IPS-NIHi11 (cell line): ENCODE measurements at regions not wholly inside any gene's neighbourhood (a gene's known extent, or its start where the extent isn't known, plus 50 kb on each side); places are given as distances from the start of the nearest gene placed in this dataset.
"Not testable (repeated sequence)": the region's sequence is repeated elsewhere in the genome, so short reads cannot be mapped to it uniquely, and the experiment has no call there.

ENCODE experiments used
- DNase-seq: peaks from one replicate; pipeline ENCODE4 v3.0.0; 2012; ENCODE audit warnings: mixed read lengths, low spot score

DNA sequence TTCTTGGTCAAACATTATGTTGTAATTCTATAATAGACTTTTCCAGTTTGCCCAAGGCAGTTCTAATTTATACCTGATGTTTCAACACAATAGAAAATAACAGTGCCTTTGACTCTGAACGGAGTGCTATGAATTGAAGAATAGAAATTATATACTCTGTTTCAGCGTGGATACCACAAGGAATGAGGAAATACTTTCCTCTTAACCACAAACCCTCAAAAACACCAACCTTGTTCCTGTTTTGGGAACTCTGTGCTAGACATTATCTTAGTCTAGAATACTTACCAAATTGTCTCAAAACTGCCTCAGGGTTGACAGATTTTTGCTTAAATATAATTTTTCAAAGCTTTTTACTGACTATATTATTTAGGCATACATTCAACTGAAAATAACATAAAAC lies 1629.3 kb downstream of the MRPL39 start:
- no peak for DNase-seq

DNA sequence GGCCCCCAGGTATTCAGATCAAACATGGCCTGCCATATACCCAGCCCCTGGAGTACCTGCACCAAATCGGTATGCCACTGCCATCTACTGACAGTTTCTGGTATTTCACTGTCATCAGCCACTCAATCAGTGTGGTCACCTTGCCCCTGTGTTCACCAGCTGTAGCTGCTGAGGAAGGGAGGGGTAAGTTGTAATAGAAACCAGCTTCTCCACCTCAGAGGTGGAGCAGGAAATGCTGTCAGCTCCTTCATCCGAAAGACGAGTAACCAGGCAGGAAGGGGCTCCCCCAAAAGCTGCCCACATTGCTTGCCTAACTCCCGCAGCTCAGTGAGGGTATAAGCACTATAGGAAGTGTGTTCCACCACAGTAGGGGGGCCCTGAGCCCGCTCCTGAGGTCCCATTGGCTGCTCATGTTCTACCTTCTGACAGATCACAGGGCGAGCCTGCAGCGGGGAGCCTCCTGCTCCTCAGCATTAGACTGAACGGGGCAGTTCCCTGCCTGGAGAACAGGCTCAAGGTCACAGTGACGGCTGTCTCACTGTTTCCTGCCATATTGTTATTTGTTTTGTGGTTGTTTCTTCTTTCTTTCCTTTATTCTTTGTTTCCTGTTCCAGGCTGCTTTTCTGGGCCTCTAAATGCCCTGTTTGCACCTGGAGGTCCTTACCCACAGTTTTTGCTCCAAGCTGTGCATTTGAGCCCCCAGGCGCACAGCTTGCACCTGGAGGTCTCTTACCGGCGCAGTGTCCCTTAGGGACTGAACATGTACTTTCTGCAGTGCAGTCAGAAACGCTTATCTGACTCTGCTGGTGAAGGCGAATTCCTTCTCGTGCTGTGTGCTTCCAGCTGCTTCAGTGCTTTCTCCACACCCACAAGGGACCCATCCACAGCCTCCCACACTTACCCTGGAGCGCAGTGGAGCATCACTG lies 1638.3 kb downstream of the MRPL39 start:
- peak; percentile 15 for DNase-seq

DNA sequence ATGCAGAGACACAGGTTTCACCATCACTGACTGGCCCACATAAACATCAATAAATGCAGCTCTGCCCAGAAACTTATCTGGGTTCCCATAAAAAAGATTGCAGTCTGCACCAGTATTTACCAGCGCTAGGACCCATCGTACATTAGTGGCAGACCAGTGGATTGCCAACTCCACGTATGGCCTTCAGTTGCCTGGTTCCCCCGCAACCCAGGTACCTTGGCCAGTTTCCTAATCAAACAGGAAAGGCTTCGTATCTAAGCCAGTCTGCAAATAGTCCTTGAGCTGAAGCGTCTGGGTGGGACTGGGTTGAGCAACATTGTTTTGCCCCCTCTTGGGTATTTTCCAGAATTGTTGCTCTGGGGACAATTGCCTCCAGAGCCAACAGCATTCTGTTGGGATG lies 1639.3 kb downstream of the MRPL39 start:
- DNase-seq, result no peak

DNA sequence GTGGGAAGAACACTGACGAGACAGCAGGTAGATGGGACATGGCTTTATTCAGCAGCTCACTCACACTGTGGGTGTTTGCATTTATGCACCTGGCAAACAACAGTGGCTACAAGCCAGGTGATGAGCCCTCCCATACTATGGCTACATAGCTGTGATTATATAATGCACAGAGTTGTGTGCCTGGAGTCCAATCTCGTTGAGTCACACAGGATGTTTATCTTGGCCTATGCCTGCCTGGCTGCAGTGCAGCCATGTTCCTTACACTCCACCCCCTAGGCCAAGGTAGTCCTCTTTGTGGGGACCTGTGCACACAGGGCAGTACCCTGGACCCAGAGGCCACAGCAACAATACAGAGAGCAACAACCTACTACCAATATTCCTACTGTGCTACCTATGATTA lies 1643.8 kb downstream of the MRPL39 start:
- no peak for DNase-seq

DNA sequence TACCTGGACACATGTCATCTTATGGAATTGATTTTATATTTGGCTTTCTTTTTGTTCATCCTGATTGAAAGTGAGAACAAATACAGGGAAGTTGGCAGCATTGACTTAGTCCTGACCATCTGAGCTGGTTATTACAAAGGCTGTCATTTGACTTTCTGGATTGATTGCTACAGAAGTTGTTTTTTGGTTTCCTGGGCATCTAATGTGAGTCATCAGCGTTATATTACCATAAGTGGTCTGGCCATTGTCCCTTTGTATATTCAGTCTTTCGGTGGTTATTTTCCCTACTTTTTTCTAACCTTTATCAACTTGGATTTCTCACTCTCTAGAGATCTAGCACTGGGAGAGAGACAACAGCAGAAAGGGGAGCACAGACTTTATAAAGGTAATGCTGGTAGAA lies 1646.5 kb downstream of the MRPL39 start:
- DNase-seq, result no peak

DNA sequence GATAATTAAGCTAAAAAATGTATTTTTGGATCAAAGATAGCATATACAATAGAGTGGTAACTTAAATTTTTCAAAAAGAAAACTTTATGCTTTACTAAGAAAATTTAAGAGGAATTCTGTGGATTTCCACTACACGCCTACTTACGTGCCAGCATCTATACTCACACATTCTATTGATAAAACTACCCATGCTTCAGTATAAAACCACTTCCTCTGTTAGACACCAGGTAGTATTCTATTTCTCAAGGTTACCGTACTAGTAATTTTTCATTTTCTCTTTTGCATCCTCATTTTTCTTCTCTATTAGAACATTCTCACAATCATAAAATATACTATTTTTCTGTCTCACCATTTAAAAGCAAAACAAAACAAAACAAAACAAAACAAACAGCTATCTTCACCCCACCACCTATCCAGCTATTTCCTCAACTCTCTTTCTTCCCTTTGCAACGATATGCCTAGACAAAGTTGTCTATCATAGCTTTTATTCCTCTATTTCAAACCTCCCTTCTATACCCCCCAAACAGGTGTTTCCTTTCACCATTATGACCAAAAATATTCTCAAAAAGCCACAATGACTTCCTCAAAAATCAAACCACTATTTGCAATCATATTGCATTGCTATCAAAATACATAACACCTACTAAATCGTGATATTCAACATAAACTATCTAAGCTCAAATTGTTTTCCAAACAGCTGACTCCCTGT lies 1652.0 kb downstream of the MRPL39 start:
- DNase-seq, result no peak

DNA sequence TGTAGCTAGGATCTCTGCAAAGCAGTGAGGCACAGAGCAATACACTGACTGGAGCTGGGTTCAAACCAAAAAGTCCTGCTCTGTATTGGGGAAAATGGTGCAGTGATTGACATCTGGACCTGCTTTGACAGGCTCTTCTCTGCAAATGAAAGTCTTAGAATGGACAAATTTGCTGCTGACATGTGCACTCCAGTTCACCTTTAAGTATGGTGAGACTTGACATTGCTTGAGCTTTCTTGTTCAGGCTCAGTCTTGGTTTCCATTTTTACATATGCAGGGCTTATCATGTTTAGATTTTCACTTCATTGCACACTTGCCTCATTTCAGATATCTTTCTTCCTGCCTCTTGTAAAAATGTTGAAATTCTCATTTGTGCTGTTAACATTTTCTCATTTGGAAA lies 1655.0 kb downstream of the MRPL39 start:
- DNase-seq, result no peak

DNA sequence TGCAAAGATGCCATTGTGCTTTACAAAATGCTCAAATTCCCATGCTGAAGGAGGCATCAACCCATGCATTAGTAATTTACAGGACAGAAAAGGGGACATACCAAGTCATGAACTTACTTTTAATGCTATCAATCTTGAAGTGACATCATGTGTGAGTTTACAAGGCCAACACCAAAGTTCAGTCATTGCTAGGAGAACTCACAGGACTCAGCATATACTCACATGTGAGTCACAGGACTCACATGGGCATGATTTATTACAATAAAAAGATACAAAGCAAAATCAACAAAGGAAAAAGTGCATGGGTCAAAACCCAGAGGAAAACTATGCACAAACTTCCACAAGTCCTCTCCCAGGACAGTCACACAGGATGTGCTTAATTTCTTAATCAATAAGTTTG lies 1656.0 kb downstream of the MRPL39 start:
- no peak for DNase-seq

DNA sequence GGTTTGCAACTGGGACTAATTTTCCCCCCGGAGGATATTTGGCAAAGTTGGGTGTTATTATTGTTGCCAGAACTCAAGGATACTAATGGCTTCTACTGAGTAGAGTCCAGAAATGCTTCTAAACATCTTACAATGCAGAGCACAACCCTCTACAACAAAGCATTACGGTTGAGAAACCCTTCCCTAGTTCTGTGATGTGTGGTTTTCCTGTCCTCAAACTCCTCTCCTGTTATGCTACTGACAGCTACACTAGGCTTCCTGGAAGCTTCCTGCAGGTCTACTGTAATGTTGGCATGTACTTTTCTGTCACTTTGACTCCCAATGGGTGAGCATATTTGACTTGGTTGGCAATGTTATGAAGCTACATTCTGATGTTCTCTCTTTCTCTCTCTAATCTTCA lies 1656.9 kb downstream of the MRPL39 start:
- no peak for DNase-seq

DNA sequence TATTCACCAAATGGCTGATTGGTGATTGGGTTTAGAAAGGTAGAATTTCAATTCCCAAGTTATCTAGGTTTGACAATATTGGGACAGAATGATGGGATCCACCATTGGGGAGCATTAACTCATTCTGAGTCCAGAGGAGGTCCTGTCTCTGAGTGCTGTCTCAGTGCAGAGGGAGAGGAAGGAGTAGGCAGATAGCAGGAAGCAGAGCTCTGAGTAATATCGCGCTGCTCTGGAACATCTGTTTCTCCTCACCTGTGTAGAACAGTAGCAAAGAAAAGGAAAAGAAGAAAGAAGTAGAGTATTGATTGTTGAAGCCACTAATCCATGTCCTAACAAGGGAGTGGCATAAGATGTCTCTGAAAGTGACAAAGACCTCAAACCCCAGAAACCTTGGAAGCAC lies 1657.8 kb downstream of the MRPL39 start:
- no peak for DNase-seq

DNA sequence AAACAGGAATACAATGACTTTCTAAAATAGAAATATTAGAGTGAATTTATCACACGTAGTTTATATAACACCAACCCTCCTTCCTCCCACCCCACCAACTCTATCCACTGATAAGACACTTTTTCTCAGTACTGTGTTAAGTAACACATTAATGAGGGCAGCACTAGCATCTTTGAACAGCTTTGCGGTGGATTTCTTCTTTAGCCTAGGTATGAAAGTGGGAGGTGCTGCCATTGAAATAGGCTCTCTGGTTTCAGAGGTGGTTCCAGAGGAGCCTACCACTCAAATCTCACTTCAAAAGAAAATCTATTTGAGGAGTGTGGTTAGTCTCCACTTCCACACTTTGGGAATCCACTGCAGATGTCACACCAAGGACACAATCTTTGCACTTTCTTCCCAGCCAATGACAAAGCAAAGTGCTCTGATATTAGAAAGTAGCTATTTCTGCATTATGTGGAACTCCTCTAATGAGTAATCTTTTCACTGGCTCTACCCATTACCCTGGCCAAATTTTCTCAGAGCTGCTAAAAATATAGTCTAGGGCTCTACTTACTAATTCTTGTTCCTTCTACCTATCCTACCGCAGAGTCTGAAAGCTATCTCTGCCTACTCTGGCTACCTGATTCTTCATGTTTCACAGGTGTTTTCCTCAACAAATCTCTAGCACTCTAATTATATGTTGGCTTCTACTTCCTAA lies 1667.8 kb downstream of the MRPL39 start:
- DNase-seq, result no peak

DNA sequence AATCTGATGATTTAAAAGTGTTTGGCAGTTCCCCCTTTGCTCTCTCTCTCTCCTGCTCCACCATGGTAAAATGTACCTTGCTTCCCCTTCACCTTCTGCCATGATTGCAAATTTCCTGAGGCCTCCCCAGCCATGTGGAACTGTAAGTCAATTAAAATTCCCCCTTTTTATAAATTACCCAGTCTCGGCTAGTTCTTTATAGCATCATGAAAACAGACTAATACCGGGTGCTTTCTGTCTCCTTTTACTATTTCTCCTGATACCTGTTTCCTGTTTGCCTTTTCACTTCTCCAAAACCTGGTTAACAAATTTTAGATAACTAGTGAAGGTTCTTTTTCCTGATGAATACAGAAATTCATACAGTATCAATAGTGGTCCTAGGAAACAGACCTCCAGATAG lies 1670.3 kb downstream of the MRPL39 start:
- DNase-seq, result no peak

DNA sequence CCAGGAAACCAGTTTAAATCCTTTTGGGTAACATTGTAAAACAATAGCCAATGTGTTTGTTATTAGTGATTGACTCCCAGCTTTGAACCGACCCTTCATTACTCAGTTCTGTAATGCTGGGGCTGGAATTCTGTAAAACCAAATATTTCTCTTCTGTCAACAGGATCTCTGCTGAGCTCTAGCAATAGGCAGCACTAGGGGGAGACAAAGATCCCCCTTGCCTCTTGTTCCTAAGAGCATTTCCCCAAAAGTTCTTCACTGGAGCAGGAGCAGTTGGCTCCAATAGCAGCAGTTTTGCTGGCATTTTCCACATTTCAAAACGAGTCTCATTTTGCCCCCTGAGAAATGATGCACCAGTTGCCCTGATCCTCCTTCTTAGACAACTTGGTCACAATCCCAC lies 1671.1 kb downstream of the MRPL39 start:
- no peak for DNase-seq

DNA sequence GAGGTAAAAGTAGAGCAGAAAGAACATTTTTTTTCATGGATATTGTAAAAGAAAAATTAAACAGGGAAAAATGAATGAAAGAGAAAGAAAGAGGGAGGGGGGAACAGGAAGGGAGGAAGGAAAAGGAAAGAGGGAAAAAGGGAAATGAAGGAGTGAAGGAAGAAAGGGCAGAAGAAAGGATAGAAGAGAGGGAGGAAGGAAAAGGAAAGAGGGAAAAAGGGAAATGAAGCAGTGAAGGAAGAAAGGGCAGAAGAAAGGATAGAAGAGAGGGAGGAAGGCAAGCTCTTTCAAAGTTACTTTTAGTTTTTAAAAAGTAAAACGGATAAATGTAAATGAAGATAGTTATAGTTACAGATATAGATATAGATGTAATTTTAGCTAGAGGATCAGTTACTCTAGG lies 1676.7 kb downstream of the MRPL39 start:
- DNase-seq, result no peak

DNA sequence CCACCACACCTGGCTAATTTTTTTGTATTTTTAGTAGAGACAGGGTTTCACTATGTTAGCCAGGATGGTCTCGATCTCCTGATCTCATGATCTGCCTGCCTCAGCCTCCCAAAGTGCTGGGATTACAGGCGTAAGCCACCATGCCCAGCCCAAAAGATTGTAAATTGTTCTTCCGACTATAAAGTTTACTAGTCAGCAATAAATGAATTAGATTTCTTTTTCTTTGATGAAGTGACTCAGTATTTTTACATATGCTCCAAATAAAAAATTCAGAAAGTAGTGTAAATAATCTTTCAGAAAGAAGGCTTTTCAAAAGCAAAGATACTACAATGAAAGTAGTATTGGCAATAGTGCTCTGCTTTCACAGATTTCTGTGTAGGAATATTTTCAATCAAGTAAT lies 1680.9 kb downstream of the MRPL39 start:
- DNase-seq, result not testable (repeated sequence)

DNA sequence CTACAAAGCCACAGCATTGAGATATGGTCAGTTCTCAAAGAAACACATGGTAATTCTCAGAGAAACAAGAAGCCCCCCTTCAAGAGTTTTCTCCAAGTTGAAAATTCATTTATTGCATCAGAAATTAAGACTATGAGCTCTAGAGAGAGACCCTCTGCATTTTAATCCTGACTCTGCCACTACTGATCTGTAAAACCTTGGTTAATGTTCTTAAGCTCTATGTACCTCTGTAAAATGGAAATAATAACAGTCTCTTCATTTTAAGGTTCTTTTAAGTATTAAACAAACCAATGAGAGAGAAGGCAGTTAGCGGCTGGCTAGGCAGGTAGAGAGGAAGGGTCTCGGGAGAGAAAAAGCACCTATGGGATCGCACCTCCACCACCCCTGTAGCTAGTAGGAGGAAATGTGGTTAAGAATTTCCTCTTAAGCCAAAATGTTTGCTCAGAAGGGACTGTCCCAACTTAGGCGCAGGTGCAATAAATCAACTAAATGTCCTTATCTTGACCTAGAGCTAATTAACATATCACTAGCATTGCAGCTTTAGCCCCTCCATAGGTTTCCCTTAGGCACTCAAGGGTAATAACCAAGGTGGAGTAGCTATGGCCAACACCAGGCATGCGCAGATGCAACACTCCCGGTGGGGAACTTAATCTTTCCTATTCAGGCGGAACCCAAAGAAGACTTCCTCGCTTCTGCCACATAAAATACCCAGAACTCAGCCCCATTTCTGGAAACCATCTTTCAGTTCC lies 1685.4 kb downstream of the MRPL39 start:
- no peak for DNase-seq

DNA sequence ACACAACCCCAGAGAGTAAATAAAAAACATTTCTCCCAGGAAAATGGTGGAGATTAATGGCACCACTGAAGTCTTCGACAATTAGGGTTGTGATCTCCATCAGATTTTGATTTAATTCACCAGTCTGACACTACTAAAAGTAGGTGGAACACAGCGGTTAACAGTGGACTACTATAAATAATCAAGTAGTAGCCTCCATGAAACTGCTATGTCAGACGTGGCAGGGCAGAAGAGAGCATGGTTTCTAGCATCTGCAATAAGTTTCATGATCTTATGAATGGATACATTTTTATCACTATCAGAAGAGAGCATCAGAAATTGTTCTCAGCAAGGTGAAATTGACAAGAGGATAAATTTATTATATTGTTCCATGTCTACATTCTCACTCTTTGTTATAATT lies 1706.6 kb downstream of the MRPL39 start:
- DNase-seq, result no peak

DNA sequence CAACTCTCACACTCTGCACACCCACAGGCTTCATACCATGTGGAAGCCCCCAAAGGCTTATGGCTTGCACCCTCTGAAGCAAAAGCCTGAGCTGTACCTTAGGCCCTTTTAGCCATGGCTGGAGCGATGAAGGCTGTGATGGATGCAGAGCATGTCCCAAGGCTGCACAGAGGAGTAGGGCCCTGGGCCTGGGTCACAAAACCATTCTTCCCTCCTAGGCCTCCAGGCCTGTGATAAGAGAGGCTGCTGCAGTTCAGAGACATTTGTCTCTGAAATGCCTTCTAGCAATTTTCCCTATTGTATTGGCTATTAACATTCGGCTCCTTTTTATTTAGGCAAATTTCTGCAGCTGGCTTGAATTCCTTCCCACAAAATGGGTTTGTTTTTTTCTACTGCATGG lies 1707.7 kb downstream of the MRPL39 start:
- no peak for DNase-seq

DNA sequence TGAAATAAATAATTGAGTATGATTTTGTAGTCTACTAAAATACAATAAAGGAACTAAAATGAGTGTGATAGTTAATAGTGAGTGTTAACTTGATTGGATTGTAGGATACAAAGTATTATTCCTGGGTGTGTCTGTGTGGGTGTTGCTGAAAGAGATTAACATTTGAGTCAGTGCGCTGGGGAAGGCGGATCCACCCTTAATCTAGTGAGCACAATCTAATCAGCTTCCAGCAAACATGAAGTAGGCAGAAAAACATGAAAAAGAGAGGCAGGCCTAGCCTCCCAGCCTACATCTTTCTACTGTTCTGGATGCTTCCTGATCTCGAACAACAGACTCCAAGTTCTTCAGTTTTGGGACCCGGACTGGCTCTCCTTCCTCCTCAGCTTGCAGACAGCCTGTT lies 1716.6 kb downstream of the MRPL39 start:
- DNase-seq, result no peak

DNA sequence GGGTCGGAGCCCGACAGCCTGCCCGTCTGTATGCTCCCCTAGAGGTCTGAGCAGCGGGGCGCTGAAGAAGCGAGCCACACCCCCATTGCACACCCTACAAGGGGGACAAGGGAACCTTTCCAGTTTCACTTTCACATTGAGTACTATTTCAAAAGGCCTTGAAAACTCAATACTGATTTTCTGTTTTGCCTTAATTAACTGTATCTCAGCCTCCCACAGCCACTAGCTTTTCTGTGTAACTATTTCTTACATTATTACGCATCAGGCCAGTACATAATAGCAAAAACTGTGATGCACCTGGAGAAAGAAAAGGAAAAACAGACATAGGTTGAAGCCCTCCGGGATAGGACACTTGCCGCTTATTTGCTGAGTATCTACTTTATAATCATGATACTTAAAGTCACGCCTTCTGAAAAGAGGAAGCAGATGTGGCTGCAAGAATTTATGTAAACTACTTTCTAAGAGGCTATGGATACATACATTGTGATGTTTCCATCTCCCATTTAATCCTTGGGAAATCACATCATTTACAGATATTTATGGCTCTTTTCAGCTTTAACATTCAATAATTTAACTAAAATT lies 1719.5 kb downstream of the MRPL39 start:
- no peak for DNase-seq

DNA sequence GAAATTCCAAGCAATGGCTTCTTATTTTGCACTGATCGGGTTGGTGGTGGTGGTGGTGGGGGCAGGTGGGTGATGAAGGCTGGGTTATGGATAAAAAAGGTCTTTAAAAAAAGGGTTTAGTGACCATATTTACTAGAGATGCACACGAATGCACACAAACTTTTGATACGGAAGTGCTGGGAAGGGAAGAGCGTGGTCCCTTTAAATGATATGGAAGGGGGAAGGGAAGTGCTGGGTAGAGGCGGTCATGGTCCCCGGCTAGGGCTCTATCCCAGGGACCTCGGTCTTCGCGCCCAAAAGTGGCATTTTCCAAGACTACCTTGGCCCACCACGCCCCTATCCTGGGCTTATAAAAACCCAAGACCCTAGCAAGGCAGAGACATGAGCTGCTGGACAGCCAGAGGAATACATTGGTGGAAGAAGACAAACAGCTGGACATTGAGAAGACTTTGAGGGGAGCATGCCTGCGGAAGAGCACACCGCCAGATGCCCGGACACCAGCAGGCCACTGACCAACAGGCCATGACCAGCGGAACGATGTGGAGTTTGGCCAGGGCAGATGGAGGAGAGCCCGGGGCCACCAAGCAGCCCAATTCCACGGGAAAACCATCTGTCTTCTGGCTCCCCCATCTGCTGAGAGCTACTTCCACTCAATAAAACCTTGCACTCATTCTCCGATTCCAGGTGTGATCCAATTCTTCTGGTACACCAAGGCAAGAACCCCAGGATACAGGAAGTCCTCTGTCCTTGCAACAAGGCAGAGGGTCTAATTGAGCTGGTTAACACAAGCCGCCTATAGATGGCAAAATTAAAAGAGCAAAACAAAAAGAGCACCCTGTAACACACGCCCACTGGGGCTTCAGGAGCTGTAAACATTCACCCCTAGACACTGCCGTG lies 1720.2 kb downstream of the MRPL39 start:
- no peak for DNase-seq
